HepG2 (cell line): ENCODE measurements at regions not wholly inside any gene's neighbourhood (a gene's known extent, or its start where the extent isn't known, plus 50 kb on each side); places are given as distances from the start of the nearest gene placed in this dataset.

ENCODE experiments used
- ATAC-seq: fragments of 200-7000 bp; cut with Tn5 transposase; 3 replicates; pipeline ENCODE4 v1.9.1; 2020; ENCODE audit warnings: mild to moderate bottlenecking, moderate library complexity
- BruUV-seq: library from RNA; stranded (reverse); fragments of 400-500 nt; replicated peaks from 2 replicates; lab custom pipeline; 2021; lab: Mats Ljungman, UMichigan
- CTCF ChIA-PET: fragments of 300-600 bp; formaldehyde crosslinking; extraction: SDS; loops from one replicate; lab custom pipeline; 2021; ENCODE audit warnings: low total read pairs, inconsistent platforms, low intra/inter-chr PET ratio; lab: Yijun Ruan, JAX
- POLR2A ChIA-PET: fragments of 350-600 bp; sonication (Branson Sonifier 250); formaldehyde crosslinking; loops from one replicate; lab custom pipeline; 2020; ENCODE audit warnings: antibody characterized with exemption, inconsistent platforms; lab: Yijun Ruan, JAX
- DNase-seq: peaks from one replicate; pipeline ENCODE4 v3.0.0-alpha.2; 2015; ENCODE audit warnings: low spot score
- FAIRE-seq: peaks from 3 replicates; lab custom pipeline; 2011; peaks lifted over from hg19 to GRCh38; lab: Jason Lieb, UNC
- H2AFZ ChIP-seq: one replicate; pipeline ENCODE4 v1.6.1; 2011; ENCODE audit warnings: low read length, inconsistent platforms
- H3K27ac ChIP-seq: fragments of 300-600 bp; 3 replicates; pipeline ENCODE4 v1.8.0; 2011; ENCODE audit warnings: mixed run types, mild to moderate bottlenecking, mixed read lengths, low read length, inconsistent platforms; ENCODE audit not compliant: insufficient read depth; ENCODE audit errors: extremely low read length
- H3K27me3 ChIP-seq, 2 experiments: fragments of 200-600 bp in 1 of 2; 2 replicates in 1 of 2; 3 replicates in 1 of 2; pipeline versions ENCODE4 v1.6.0 to v1.8.0; 2011; ENCODE audit warnings: low read length in 2 of 2, mild to moderate bottlenecking in 2 of 2, moderate library complexity in 2 of 2, inconsistent platforms in 1 of 2; ENCODE audit not compliant: insufficient read depth in 2 of 2, control insufficient read depth in 1 of 2
- H3K36me3 ChIP-seq, 2 experiments: fragments of 200-600 bp in 1 of 2; replicated peaks in 1 of 2; 2 replicates in 1 of 2; 3 replicates in 1 of 2; pipeline versions ENCODE4 v1.5.1 to v1.8.0; 2011; ENCODE audit warnings: low read length in 2 of 2, inconsistent platforms in 1 of 2; ENCODE audit not compliant: insufficient read depth in 2 of 2, control insufficient read depth in 1 of 2
- H3K4me1 ChIP-seq: 2 replicates; pipeline ENCODE4 v1.5.1; 2012; ENCODE audit warnings: low read length, inconsistent platforms; ENCODE audit not compliant: insufficient read depth
- H3K4me2 ChIP-seq: 2 replicates; pipeline ENCODE4 v1.6.0; 2011; ENCODE audit warnings: low read depth, low read length, inconsistent platforms
- H3K4me3 ChIP-seq, 3 experiments: fragments of 200-600 bp in 1 of 3; sonication (generic), shearing (Covaris generic) in 1 of 3; replicated peaks in 1 of 3; 2 replicates each; pipeline ENCODE4 v1.5.1; 2011 to 2016; ENCODE audit warnings: low read length in 3 of 3, inconsistent platforms in 2 of 3, low read depth in 2 of 3, mild to moderate bottlenecking in 2 of 3, control low read depth in 1 of 3, mixed read lengths in 1 of 3; ENCODE audit not compliant: insufficient read depth in 1 of 3
- H3K79me2 ChIP-seq: one replicate; pipeline ENCODE4 v1.6.1; 2011; ENCODE audit warnings: low read length, inconsistent platforms; ENCODE audit not compliant: insufficient read depth
- H3K9ac ChIP-seq: 2 replicates; pipeline ENCODE4 v1.6.0; 2011; ENCODE audit warnings: mild to moderate bottlenecking, low read depth, low read length, inconsistent platforms; ENCODE audit not compliant: insufficient read depth
- H3K9me3 ChIP-seq: 2 replicates; pipeline ENCODE4 v1.5.1; 2012; ENCODE audit warnings: mild to moderate bottlenecking, low read length
- H4K20me1 ChIP-seq: 2 replicates; pipeline ENCODE4 v1.6.0; 2011; ENCODE audit warnings: inconsistent platforms, mild to moderate bottlenecking, low read length, moderate library complexity; ENCODE audit not compliant: insufficient read depth
- ATF6 ChIP-seq: sonication (generic); formaldehyde crosslinking; conservative IDR thresholded peaks from 2 replicates; pipeline ENCODE4 v1.4.0; 2020; ENCODE audit warnings: missing genetic modification reagents
- FOXC1 ChIP-seq: sonication (generic); formaldehyde crosslinking; IDR thresholded peaks from 2 replicates; pipeline ENCODE4 v1.8.0; 2022; ENCODE audit warnings: mild to moderate bottlenecking, missing genetic modification reagents, borderline replicate concordance
- KMT2B ChIP-seq: IDR thresholded peaks from 2 replicates; pipeline ENCODE4 v1.6.1; 2016; ENCODE audit warnings: missing genetic modification reagents, missing compliant biosample characterization
- MIXL1 ChIP-seq: IDR thresholded peaks from 2 replicates; pipeline ENCODE4 v1.6.1; 2016
- NBN ChIP-seq: fragments of 450-650 bp; conservative IDR thresholded peaks from 2 replicates; pipeline ENCODE4 v1.6.1; 2017
- PCBP2 ChIP-seq: fragments of 200-400 bp; formaldehyde crosslinking; optimal IDR thresholded peaks from 2 replicates; pipeline ENCODE3; 2018; ENCODE audit warnings: low read length, low read depth; ENCODE audit not compliant: poor library complexity, severe bottlenecking
- SNRNP70 ChIP-seq: fragments of 200-400 bp; formaldehyde crosslinking; IDR thresholded peaks from 2 replicates; pipeline ENCODE4 v1.6.1; 2017; ENCODE audit warnings: mild to moderate bottlenecking, low read depth, low read length, moderate library complexity
- SP4 ChIP-seq: sonication (generic); formaldehyde crosslinking; IDR thresholded peaks from 2 replicates; pipeline ENCODE4 v1.8.1; 2023; ENCODE audit warnings: mild to moderate bottlenecking, missing genetic modification reagents
- YY1 ChIP-seq: IDR thresholded peaks from 2 replicates; pipeline ENCODE4 v1.6.1; 2011; ENCODE audit warnings: low read length, low read depth, moderate library complexity, mild to moderate bottlenecking; ENCODE audit not compliant: insufficient read depth, insufficient replicate concordance
- ZNF10 ChIP-seq: sonication (generic); formaldehyde crosslinking; IDR thresholded peaks from 2 replicates; pipeline ENCODE4 v1.4.0; 2020; ENCODE audit warnings: mild to moderate bottlenecking, low read depth, missing genetic modification reagents, borderline replicate concordance
- ZNF136 ChIP-seq: sonication (generic); formaldehyde crosslinking; IDR thresholded peaks from 2 replicates; pipeline ENCODE4 v1.8.1; 2022; ENCODE audit warnings: low read depth, mild to moderate bottlenecking, moderate library complexity, missing genetic modification reagents
- ZNF446 ChIP-seq: sonication (generic); formaldehyde crosslinking; IDR thresholded peaks from 2 replicates; pipeline ENCODE4 v1.5.0; 2020; ENCODE audit warnings: mild to moderate bottlenecking, missing genetic modification reagents
- WGBS: methylation state at CpG from one replicate; pipeline ENCODE4 v1.1.6; 2017; ENCODE audit warnings: low lambda C conversion rate; 5-methylcytosine and 5-hydroxymethylcytosine counted together
- in situ Hi-C: cut with HindIII; loops from 2 replicates; pipeline ENCODE4 v1.10.0; 2017; ENCODE audit warnings: low pct_unique_long_range_greater_than_20kb; ENCODE audit not compliant: extremely low pct_ligation_motif_present
- intact Hi-C: fragments of 100-400 bp; cut with micrococcal nuclease; formaldehyde crosslinking; loops from one replicate; pipeline ENCODE4 v1.10.0; 2022; ENCODE audit not compliant: unreplicated experiment
- TF ChIP-seq, protein P1 (sequence below): sonication (generic); formaldehyde crosslinking; IDR thresholded peaks from 2 replicates; pipeline ENCODE4 v1.5.1; 2020; ENCODE audit warnings: mild to moderate bottlenecking, moderate library complexity, missing genetic modification reagents

GRCh38 chr18:10138719-10139118, 224.9 kb downstream of the VAPA start:
- ATAC-seq (no peak), DNase-seq (no peak), FAIRE-seq (no peak)
- BruUV-seq, result no TSS peak
- Histone ChIP-seq H3K4me1 (peaks cover 31% of the 10 kb centered on the region), H2AFZ (no peak overlapping the region), H3K79me2 (no peaks in the 10 kb centered on the region), H4K20me1 (no peaks in the 10 kb centered on the region), H3K4me3 (no peak overlapping the region), H3K27ac (no peak overlapping the region), H3K9me3 (no peaks in the 10 kb centered on the region), H3K27me3 (peaks cover 0 to 5% of the 10 kb centered on the region in 2 experiments; a peak in 3 of 5 replicates), H3K36me3 (no peaks in the 10 kb centered on the region), H3K9ac (no peak overlapping the region), H3K4me2 (no peak overlapping the region)
- TF ChIP-seq FOXC1 (CRISPR knock-in tag), result no peak
- TF ChIP-seq SNRNP70, result no peak
- TF ChIP-seq MIXL1, result no peak
- no peak for TF ChIP-seq NBN
- no peak for TF ChIP-seq YY1
- TF ChIP-seq PCBP2, result no peak
- TF ChIP-seq SP4 (CRISPR knock-in tag), result no peak
- TF ChIP-seq ZNF136, result no peak
- TF ChIP-seq, protein P1, sequence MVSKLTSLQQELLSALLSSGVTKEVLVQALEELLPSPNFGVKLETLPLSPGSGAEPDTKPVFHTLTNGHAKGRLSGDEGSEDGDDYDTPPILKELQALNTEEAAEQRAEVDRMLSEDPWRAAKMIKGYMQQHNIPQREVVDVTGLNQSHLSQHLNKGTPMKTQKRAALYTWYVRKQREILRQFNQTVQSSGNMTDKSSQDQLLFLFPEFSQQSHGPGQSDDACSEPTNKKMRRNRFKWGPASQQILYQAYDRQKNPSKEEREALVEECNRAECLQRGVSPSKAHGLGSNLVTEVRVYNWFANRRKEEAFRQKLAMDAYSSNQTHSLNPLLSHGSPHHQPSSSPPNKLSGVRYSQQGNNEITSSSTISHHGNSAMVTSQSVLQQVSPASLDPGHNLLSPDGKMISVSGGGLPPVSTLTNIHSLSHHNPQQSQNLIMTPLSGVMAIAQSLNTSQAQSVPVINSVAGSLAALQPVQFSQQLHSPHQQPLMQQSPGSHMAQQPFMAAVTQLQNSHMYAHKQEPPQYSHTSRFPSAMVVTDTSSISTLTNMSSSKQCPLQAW (CRISPR knock-in tag), result no peak
- no peak for TF ChIP-seq ZNF446 (CRISPR knock-in tag)
- TF ChIP-seq KMT2B (CRISPR knock-in tag), result no peak
- no peak for TF ChIP-seq ZNF10 (CRISPR knock-in tag)
- TF ChIP-seq ATF6 (CRISPR knock-in tag), result no peak
- 83% methylated on average over 3 of the region's 3 CpGs for WGBS
- POLR2A ChIA-PET, result no interaction called here
- in situ Hi-C loops, result no loop called here
- intact Hi-C loops, result no loop called here
- CTCF ChIA-PET, result no interaction called here
